Anterior cingulate cortex (tissue), 58 donors: ENCODE measurements at regions not wholly inside any gene's neighbourhood (a gene's known extent, or its start where the extent isn't known, plus 50 kb on each side); places are given as distances from the start of the nearest gene placed in this dataset.

ENCODE experiments used
- DNase-seq, 58 donors: peaks; one replicate each; lab custom pipeline; 2025; lab: John Stamatoyannopoulos, UW

DNA sequence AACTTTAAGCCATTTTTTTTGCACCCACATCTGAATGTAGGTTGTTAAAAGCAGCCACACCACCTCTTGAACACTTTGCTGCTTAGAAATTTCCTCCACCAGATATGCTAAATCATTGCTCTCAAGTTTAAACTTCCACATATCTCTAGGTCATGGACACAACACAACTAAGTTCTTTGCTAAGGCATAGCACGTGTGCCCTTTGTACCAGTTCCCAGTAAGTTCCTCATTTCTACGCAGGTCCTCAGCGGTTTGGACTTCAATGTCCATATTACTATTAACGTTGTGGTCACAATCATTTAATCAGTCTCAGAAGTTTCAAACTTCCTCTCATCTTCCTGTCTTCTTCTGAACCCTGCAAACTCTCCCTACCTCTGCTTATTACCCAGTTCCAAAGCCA, 661.6 kb upstream of the PKN2 start:
- DNase-seq = no peak

DNA sequence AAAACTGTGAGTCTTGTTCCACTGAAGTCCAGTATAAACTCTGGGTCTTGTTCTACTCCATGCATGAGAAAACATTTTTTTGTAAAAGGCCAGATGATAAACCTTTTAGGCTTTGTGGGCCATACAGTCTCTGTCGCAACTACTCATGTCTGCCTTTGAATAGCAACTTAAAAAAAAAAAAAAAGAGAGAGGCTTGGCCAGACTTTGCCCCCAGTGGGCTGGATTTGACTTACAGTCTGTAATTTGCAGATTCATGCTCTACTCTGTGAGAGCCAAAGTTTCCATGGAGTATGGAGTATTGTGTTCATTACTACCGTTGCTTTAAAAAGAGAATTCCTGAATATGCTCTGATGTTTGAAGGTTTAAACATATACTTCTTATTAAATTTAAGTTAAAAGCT, 654.9 kb upstream of the PKN2 start:
- DNase-seq = no peak

DNA sequence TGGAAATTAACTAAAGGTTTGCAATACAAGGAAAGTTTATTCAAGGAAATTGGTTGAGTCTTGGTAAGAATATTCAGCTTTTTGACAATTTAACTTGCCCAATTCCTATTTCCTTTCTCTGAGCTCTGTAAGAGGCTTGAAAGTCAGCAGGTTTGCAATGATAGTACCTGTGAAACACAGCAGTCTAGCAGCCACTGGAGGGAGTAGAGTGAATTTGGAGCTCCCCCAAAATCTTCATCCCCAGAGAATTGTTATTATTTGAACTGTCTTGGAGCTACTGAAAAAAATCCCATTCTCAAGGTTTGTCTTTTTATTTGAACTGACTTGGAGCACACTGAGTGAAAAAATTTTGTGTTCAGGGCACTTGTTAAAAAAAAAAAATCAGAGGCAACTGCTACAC, 654.2 kb upstream of the PKN2 start:
- DNase-seq = no peak

DNA sequence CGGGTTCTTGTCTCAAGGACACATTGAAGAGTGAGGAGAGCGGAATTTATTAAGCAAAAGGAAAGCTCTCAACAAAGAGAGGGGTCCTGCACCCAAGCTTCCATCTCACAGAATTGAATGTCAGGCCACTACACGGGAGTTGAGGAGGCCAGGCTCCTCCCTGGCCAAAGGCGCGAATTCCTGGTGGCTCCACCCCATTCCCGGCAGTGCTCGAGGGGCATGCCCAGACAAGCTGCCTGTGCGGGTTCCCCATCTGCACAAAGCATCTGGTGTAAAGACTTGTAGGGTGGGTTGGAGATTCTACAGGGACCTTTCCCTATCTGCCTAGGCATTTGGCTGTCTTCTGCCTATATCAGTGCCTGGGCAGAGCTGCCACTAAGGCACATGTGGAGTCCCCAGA, 648.5 kb upstream of the PKN2 start:
- DNase-seq = no peak

DNA sequence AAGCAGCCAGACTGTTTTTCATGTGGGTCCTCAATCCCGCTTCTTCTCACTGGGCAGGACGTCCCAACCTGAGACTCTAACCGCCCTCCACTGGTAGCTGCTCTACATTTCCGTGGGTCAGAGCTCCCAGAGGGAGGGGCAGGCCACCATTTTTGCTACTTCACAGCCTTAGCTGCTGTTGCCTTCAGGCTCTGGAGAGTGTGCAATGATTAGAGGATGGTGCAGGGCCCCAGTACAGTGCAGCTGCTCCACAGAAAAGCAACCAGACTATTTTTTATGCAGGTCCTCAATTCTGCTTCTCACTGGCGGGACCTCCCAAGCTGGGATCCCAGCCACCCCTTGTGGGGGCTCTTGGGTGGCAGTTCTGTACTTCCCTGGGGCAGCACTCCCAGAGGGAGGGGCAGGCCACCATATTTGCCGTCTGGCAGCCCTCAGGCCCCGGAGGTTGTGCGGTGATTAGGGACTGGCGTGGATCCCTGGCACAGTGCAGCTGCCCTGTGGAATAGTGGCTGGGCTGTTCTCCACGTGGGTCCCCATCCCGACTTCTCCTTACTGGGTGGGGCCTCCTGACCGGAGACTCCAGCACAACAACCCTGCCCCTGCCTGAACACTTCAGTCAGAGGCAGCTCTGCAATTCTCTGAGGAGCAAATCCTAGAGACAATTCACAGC, 647.6 kb upstream of the PKN2 start:
- DNase-seq = peak in 25 of 58 donors; percentile 4 to 70 (median 22)

DNA sequence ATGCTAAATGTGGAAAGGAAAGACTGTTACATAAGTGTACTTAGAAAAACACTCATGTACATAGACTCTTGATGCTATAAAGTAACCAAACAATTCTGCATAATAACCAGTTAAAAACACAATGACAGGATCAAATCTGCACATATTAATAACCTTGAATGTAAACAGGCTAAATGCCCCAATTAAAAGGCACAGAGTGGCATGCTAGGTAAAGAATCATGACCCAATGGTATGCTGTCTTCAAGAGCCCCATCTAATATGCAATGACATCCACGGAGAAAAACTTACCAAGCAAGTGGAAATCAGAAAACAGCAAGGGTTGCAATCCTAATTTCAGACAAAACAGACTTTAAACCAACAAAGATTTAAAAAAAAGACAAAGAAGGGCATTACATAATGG, 644.8 kb upstream of the PKN2 start:
- no peak for DNase-seq

DNA sequence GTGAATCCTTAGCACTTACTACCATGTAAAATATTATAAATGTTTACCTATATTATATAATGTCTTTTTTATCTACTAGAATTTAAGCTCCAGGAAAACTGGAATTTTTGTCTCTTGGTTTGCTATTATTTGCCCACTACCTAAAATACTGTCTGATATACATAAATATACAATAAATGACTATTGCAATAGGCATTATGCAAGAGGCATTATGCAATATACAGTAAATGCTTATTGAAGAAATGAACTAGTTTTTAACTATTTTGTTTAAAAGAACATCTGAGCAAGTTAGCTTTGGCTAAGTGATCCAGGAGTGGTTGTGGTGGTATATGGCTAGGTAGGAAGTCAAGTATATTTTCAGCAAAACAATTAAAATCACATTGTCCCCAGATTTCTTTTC, 640.2 kb upstream of the PKN2 start:
- no peak for DNase-seq

DNA sequence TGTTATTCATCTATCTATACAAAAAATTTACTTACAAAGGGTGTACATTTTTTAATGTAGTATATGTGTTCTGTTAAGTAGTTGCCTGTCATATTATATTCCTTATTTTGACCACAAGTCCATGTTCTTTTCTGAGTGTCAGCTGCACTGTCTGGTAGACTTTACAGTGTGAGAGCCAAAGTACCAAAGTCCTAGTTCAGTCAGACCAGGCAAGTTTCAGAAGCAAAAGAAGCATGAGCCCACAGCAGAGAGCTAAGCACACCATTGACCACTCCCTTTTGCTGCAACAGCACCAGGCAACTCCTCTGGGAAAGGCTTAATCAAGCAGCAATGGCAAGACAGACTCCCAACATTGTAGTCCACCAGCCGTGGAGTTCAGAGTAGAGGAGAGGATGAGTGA, 631.9 kb upstream of the PKN2 start:
- DNase-seq = no peak

DNA sequence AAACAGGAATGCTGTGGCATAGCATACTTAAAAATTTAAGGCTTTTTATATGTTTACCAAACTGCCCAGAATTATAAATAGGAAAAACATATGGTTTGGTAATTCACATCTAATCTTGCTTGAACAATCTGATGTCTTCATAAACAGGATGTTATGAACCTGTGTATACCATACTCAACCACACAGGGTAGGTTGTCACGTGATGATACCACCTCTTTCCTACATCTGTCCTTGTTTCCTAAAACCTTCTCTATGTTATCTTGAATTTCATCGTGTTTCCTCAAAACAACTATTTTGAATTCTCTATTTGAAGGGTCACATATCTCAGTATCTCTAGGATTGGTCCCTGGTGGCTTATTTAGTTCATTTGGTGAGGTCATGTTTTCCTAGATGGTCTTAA, 631.0 kb upstream of the PKN2 start:
- DNase-seq = no peak

DNA sequence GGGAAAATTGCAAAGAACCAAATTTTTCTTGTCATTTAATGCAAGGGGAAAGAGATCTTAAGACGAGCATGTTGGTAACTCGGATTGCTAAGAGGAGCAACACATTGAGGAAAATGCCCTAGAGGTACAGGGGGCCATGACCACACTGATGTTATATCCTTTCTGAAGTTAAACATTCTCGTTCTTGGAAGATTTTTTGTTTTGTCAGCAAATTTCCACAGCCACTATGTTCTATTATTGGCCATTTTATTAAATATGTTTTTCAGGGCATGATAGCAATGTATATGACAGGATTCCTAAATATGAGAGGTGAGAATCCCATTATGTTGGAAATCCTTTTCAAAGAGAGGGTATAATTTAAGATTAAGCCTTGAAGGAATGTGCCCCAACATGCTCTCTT, 627.2 kb upstream of the PKN2 start:
- no peak for DNase-seq

DNA sequence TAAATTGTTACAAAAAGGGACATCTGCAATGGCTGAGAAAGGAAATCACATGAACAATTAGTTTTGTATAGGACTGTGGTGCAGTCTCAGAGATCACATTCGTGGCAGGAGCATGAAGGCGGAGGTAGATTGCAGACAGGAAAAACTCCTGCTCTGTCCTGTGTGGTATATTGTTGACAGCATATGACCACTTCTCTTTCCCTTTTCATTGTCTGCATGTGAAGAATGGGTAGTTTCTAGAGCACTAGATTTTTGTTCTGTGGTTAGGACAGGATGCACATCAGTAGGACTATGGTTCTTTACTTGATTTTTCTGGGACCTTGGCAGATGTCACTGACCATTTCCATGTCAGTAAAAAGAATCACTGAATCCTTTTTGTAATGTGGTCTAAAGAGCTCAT, 625.9 kb upstream of the PKN2 start:
- DNase-seq = no peak

DNA sequence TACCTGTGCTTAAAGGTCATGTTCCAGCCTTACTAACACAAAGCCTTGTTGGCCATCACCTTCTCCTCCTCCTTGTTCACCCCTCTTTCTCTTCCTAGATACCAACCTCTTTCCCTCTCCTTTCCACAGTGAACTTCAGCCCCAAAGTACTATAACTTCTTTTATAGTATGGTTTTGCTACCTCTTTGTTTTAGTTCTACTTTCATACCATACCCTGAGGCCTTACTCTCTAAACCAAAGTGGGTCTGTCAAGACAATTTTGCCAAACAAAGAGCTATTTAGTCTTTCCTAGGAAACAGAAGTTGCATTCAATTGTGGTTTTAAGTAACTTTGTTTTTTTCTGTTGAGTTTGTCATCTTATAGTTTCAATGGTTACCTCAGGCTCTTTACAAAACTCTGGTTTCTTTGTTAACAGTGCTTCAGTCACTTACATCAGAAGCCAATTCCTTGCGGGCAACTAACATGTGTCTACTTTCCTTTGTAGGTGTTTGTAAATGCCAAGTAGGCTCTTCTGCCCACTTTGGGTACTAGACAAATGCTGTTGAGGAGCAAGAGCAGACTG, 623.9 kb upstream of the PKN2 start:
- peak in 2 of 58 donors; percentile 17 to 19 for DNase-seq

DNA sequence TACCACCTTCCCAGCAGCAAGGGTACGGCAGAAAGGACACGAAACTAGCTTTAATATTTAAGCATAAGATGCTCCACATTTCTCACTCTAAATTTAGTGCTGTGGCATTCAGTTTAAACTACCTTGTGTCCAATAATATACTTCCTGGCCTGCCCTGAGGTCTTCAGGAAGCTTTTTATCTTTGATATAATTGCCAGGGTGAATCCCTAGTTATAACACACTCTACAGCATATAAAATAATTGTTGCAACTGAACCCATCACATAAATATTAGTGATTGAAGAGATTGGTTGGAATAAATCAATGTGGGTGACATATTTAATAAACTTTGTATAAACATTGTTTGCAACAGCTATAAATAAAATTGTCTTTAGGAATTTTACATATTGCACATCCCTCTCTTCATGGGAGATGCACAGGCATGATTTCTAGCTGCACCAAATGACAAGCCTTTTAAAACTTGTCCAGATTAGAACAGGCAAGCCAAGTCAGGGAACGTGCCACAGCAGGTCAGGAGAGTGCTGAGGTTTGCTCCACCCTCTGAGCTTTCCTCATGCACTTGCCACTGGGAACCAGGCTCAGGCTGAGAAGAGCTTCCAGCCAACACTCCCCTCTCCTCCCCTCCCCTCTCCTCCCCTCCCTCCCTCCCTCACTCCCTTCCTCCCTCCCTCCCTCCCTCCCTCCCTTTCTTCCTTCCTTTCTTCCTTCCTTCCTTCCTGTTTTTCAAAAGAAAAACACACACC, 623.2 kb upstream of the PKN2 start:
- DNase-seq = peak in 4 of 58 donors; percentile 1 to 7 (median 1)

DNA sequence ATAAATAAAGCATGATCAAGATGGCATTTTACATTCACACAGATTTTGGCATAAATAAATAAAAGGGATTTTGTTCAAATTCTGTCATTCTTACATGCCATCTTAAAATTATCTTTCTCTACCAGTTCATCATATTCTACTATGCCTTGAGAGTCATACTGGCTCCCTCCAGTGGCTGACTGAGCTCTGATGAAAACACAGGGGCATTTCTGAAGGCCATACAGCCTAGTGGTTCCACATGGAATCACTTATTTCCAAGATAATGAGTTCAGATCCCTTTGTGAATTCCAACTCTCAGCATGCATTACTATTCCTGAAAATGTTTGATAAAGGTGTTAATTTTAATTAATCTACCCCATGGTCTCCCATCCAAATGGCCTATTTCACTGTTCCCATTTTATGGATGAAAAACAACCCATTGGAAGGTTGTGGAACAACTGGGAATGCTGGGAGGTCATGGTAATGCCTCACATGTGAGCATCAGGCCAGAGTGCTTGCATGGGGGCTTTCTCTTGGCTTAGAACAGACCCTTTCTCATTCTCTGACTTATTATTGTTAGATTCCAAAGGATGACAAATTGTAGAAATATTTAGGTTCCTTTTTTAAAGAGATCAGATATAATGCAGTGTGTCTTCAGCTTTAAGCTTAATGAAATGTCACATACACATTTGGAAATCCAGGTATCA, 622.4 kb upstream of the PKN2 start:
- DNase-seq = peak in 15 of 58 donors; percentile 0 to 29 (median 8)

DNA sequence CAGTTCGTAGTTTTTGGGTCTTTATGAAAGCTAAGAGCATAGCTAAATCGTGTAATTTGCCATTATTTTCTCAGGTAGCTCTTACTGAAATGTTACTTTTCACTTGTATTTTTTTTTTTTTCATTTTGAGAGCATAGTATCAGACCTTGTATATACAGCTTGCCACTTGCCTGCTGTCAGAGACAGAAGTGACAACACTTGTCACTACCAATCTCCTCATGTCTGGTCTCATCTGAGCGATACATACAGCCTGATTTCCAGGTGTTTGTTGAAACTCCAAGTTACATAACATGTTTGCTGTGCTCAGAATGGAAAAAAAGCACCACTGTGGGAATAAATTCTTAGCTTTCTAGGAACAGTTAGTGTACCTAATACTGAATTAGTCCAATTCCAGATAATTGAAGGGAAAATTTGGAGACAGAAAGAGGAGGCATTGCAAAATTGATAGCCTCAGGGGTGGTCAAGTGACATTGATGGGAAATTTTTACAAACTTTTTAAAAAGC, 621.4 kb upstream of the PKN2 start:
- no peak for DNase-seq

DNA sequence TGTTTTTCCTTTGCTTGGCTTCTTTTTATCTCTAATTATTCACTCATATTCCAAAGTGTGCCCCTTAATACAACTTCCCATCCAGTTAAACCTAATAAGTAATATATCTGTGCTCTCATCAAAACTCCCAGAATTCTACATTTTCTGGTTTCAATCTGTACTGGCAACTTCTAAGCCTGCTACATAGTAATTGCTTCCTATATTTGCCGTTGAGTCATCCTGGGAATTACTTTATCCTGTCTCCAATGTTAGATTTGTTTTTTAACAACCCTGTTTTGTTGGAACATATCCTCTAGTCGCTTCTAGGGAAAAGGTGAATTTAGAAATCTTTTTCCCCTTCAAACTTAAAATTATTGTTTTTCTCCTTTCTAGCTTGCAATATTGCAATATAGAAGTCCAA, 620.5 kb upstream of the PKN2 start:
- no peak for DNase-seq

DNA sequence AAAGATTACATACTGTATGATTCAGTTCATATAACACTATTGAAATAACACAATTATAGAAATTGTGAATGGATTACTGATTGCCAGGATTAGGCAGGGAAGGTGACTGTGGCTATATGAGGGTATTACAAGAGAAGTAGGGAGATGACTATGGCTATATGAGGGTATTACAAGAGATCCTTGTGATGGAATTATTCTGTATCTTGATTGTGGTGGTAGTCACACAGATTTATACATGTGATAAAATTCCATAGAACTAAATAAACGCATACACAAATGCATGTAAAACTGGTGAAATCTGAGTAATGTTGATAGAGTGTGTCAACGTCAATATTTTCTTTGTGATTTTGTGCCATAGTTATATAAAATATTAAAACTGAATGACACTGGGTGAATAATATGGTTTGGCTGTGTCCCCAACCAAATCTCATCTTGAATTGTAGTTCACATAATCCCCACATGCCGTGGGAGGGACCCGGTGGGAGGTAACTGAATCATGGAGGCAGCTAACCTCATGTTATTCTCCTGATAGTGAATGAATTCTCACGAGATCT, 615.6 kb upstream of the PKN2 start:
- no peak for DNase-seq

DNA sequence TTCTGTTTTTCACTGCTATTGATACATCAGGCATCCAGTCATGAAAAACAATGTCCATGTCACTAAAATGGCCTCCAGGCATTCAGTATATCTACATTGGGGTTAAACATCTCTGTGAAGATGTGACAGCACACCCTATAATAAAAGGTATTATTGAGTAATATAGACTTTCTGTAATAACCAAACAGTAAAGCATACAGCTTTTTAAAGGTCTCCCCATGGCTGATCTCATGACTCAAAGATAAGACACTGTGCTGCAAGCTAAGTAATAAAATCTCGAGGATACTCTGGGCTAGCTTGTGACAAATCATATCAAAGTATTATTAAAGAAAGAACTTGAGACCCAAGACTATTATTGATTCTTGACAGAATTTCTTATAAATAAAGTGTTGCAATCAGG, 613.1 kb upstream of the PKN2 start:
- DNase-seq = no peak

DNA sequence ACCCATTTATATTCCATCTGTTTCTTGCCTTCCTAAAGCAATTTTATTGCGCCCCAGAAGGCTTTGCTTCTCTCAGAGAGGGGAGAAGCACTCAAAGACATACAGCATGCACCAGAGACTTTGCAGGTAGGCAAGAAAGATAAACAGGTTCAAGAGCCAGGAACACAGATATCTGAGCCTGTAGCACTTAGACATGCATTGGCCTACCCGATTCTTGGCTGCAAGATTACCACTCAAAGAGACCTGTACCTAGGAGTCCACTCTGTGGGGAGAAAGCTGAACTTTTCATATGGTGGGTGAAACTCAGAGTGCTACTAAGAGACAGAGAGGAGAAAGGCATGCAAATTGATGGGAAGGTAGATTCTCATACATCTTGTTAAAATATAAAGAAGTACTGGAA, 609.4 kb upstream of the PKN2 start:
- no peak for DNase-seq

DNA sequence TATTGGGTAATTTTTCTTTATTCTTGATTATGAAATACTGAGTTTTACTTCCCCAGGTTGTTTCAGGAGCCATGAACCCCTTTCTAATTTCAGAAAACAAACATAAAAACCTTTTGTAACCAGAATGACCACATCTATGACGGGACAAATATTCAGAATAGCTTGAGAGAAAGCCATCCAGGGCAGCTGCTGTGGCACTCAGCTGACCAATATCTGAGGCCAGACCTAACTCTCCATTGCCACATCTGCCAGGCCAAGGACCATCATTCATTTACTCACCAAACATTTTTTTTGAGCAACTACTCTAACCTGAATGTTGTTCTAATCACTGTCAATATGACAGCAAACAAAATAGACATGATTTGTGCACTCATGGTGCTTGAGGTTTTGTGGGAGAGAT, 608.3 kb upstream of the PKN2 start:
- no peak for DNase-seq

DNA sequence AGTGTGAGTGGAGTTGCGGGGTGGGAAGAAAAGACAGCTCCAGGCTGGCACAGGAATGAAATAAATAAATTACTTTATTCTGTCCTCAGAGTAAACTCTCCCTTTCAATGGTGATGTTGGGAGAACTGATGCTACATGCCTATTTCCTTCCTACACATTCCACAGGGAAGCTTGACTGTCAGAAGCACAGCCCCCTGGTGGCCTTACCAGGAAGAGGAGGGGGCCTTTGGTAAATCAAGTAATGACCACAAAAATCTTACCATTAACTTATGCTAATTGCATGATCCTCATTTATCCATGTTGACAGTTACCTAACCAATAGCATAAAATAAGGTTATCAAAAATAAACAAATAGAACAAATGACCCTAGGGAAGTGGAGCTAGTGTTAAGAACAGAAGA, 605.0 kb upstream of the PKN2 start:
- no peak for DNase-seq
